Femur (tissue), 1 donor: ENCODE measurements at regions not wholly inside any gene's neighbourhood (a gene's known extent, or its start where the extent isn't known, plus 50 kb on each side); places are given as distances from the start of the nearest gene placed in this dataset.

Experiments used
- DNase-seq: peaks from one replicate; pipeline ENCODE4 v3.0.0-alpha.2; 2017

GRCh38 chr15:88403351-88403791 is 63.8 kb downstream of the MRPL46 start:
- DNase-seq: no peak

- peak; percentile 58 for DNase-seq
Observed at GRCh38 chr15:88401996-88402656, 65.1 kb downstream of the MRPL46 start.

GRCh38 chr15:88401251-88401995 is 65.8 kb downstream of the MRPL46 start:
- peak; percentile 44 for DNase-seq

- no peak for DNase-seq
Observed at GRCh38 chr15:88400591-88401250, 66.5 kb downstream of the MRPL46 start.

- no peak for DNase-seq
Observed at GRCh38 chr15:88400084-88400483, 67.1 kb downstream of the MRPL46 start.

GRCh38 chr15:88399021-88399685 is 68.0 kb downstream of the MRPL46 start:
- no peak for DNase-seq

- DNase-seq: no peak
Observed at GRCh38 chr15:88398011-88398410, 69.2 kb downstream of the MRPL46 start.

GRCh38 chr15:88397506-88397905 is 69.7 kb downstream of the MRPL46 start:
- no peak for DNase-seq

- DNase-seq: no peak
Observed at GRCh38 chr15:88395872-88396781, 71.1 kb downstream of the MRPL46 start.

GRCh38 chr15:88395241-88395640 is 71.9 kb downstream of the MRPL46 start:
- DNase-seq: no peak

GRCh38 chr15:88394553-88395145 is 72.5 kb downstream of the MRPL46 start:
- DNase-seq: no peak

- no peak for DNase-seq
Observed at GRCh38 chr15:88393719-88394519, 73.3 kb downstream of the MRPL46 start.

GRCh38 chr15:88391700-88392099 is 75.5 kb downstream of the MRPL46 start:
- DNase-seq: no peak

GRCh38 chr15:88391006-88391405 is 76.2 kb downstream of the MRPL46 start:
- no peak for DNase-seq

- DNase-seq: no peak
Observed at GRCh38 chr15:88390164-88390901, 76.9 kb downstream of the MRPL46 start.

GRCh38 chr15:88389120-88389519 is 78.1 kb downstream of the MRPL46 start:
- DNase-seq: no peak

- DNase-seq: no peak
Observed at GRCh38 chr15:88388686-88389085, 78.5 kb downstream of the MRPL46 start.

GRCh38 chr15:88385078-88385700 is 82.0 kb downstream of the MRPL46 start:
- DNase-seq: no peak

GRCh38 chr15:88383354-88383753 is 83.8 kb downstream of the MRPL46 start:
- no peak for DNase-seq
